ENCODE measurements at regions not wholly inside any gene's neighbourhood (a gene's known extent, or its start where the extent isn't known, plus 50 kb on each side); places are given as distances from the start of the nearest gene placed in this dataset.

DNA sequence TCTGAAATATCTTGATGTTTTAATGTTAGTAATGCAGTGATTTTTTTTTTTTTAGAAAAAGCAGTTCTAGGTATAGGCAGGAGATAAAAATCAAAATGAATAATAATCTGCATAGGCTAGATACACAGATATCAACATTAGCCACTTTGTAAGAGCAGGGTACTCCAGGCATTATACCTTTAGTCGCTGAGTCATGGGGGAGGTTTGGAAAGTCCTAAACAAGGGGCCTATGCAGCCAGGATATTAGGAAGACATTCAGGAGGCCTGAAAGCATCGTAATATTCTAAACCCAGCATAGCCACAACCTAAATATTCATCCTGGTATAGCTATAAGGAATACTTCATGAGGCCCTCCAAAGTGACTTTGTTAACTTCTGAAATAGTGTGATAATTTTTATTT, 258.1 kb upstream of the NECTIN3 start:
- no peak for TF ChIP-seq CTCF (conservative IDR thresholded peaks at IDR 0.05 in 1 of 2, IDR thresholded peaks at IDR 0.05 in 1 of 2; ENCODE audit: extremely low read depth in 1 of 2, insufficient read depth in 1 of 2, low read depth in 1 of 2, low read length in 2 of 2)
- no peak for TF ChIP-seq EZH2 (IDR thresholded peaks at IDR 0.05; ENCODE audit: borderline replicate concordance, low read length)

All from mammary epithelial cell (primary cell).